Spleen (tissue), 7 donors: ENCODE measurements at regions not wholly inside any gene's neighbourhood (a gene's known extent, or its start where the extent isn't known, plus 50 kb on each side); places are given as distances from the start of the nearest gene placed in this dataset.

Experiments
- CTCF ChIP-seq, 11 experiments: fragments of 200-600 bp in 7 of 11; fragments of 450-650 bp in 4 of 11; sonication (generic) in 4 of 11; IDR thresholded peaks in 8 of 11; conservative IDR thresholded peaks in 3 of 11; 1 replicate in 7 of 11; 2 replicates in 4 of 11; pipeline versions ENCODE4 v1.4.0 to v1.8.0; 2016 to 2021; ENCODE audit warnings: antibody characterized with exemption in 11 of 11, inconsistent platforms in 4 of 11, mild to moderate bottlenecking in 1 of 11
- POLR2A ChIP-seq, 3 donors: fragments of 450-650 bp; IDR thresholded peaks; one replicate each; pipeline ENCODE4 v1.5.1; 2017; ENCODE audit warnings: antibody characterized with exemption in 3 of 3, mild to moderate bottlenecking in 1 of 3
- POLR2AphosphoS5 ChIP-seq, 3 donors: sonication (generic); formaldehyde crosslinking; IDR thresholded peaks; one replicate each; pipeline ENCODE4 v1.5.1; 2017; ENCODE audit warnings: antibody characterized with exemption in 3 of 3
- donor health status: DM: no; HTN: no; CAD: no; lungs with moderate emphysema.
- donor health status: DM: no; HTN: no; CAD: no.
- donor health status: DM: no; HTN: no; CAD: no.

DNA sequence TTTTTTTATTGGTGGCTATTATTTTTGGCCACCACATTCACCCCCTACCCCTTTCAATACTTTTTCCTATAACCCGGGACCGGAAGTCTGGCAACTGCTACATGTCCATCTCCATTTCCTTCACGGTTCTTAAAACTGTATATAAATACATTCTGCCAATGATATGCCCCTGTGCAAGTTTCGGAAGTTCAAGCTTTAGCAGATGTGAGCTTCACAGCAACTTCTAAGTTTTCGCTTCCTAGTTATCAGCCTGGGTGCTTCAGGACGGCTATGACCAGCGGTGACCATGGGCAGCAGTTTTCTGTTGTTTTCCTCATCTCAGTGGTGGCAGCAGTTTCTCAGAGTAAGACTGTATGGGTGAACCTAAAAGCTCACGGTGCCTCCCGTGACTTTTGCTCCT is 153.5 kb upstream of the NFE2L3 start:
- TF ChIP-seq CTCF (IDR thresholded peaks at IDR 0.05 in 8 of 11, conservative IDR thresholded peaks at IDR 0.05 in 3 of 11) (no peak), POLR2AphosphoS5 (IDR thresholded peaks at IDR 0.05) (no peak), POLR2A (IDR thresholded peaks at IDR 0.05) (no peak)
